ENCODE measurements at regions not wholly inside any gene's neighbourhood (a gene's known extent, or its start where the extent isn't known, plus 50 kb on each side); places are given as distances from the start of the nearest gene placed in this dataset.

- no peak for DNase-seq (ENCODE audit: low read depth in 1 of 2, low spot score in 1 of 2)
These were observed 130.8 kb downstream of the MAFB start for GRCh38 chr20:40558212-40558611.

GRCh38 chr20:40551125-40551530, 137.9 kb downstream of the MAFB start:
- no peak overlapping the region for H3K27ac ChIP-seq (replicated peaks)
- TF ChIP-seq GABPA (IDR thresholded peaks at IDR 0.05; ENCODE audit: low read depth) (no peak), SPI1 (IDR thresholded peaks at IDR 0.05; ENCODE audit: borderline replicate concordance, low read depth) (no peak), POLR2AphosphoS5 (IDR thresholded peaks at IDR 0.05; ENCODE audit: low read depth) (no peak), CTCF (IDR thresholded peaks at IDR 0.05; ENCODE audit: insufficient read depth, low read length) (no peak), REST (IDR thresholded peaks at IDR 0.05; ENCODE audit: insufficient replicate concordance, low read depth) (no peak)
- no peak for DNase-seq (ENCODE audit: low read depth in 1 of 2, low spot score in 1 of 2)
- H3K27me3 ChIP-seq (ENCODE audit: insufficient read depth, poor library complexity, severe bottlenecking), result peaks cover 2% of the 10 kb centered on the region
- no peak overlapping the region for H3K4me3 ChIP-seq (replicated peaks; ENCODE audit: insufficient read depth, low read length)

More at GRCh38 chr20:40558212-40558611, 130.8 kb downstream of the MAFB start:
- no peak overlapping the region for H3K4me3 ChIP-seq (replicated peaks; ENCODE audit: insufficient read depth, low read length)
- TF ChIP-seq POLR2AphosphoS5 (IDR thresholded peaks at IDR 0.05; ENCODE audit: low read depth) (no peak), REST (IDR thresholded peaks at IDR 0.05; ENCODE audit: insufficient replicate concordance, low read depth) (no peak), CTCF (IDR thresholded peaks at IDR 0.05; ENCODE audit: insufficient read depth, low read length) (no peak), GABPA (IDR thresholded peaks at IDR 0.05; ENCODE audit: low read depth) (no peak), SPI1 (IDR thresholded peaks at IDR 0.05; ENCODE audit: borderline replicate concordance, low read depth) (no peak)
- H3K27me3 ChIP-seq (ENCODE audit: insufficient read depth, poor library complexity, severe bottlenecking), result peaks cover 2% of the 10 kb centered on the region
- H3K27ac ChIP-seq (replicated peaks), result no peak overlapping the region

GRCh38 chr20:40547483-40548091, 141.4 kb downstream of the MAFB start:
- Histone ChIP-seq H3K4me3 (replicated peaks; ENCODE audit: insufficient read depth, low read length) (no peak overlapping the region), H3K27me3 (ENCODE audit: insufficient read depth, poor library complexity, severe bottlenecking) (no peaks in the 10 kb centered on the region), H3K27ac (replicated peaks) (no peak overlapping the region)
- no peak for DNase-seq (ENCODE audit: low read depth in 1 of 2, low spot score in 1 of 2)
- TF ChIP-seq REST (IDR thresholded peaks at IDR 0.05; ENCODE audit: insufficient replicate concordance, low read depth) (no peak), GABPA (IDR thresholded peaks at IDR 0.05; ENCODE audit: low read depth) (no peak), POLR2AphosphoS5 (IDR thresholded peaks at IDR 0.05; ENCODE audit: low read depth) (no peak), SPI1 (IDR thresholded peaks at IDR 0.05; ENCODE audit: borderline replicate concordance, low read depth) (no peak), CTCF (IDR thresholded peaks at IDR 0.05; ENCODE audit: insufficient read depth, low read length) (no peak)
